SK-N-SH (cell line): ENCODE measurements at regions not wholly inside any gene's neighbourhood (a gene's known extent, or its start where the extent isn't known, plus 50 kb on each side); places are given as distances from the start of the nearest gene placed in this dataset.
A peak's percentile ranks its signal among the peaks of the same experiment; 100 is the strongest.

Source experiments
- CTCF ChIA-PET: fragments of 300-600, 350-600 bp; formaldehyde crosslinking; extraction: SDS; loops from one replicate; lab custom pipeline; 2021; lab: Yijun Ruan, JAX
- POLR2A ChIA-PET: fragments of 350-600 bp; sonication (Branson Sonifier 250); formaldehyde crosslinking; extraction: SDS; loops from one replicate; lab custom pipeline; 2020; ENCODE audit warnings: antibody characterized with exemption, inconsistent platforms; lab: Yijun Ruan, JAX
- DNase-seq: peaks from one replicate; pipeline ENCODE4 v3.0.0; 2012
- H2AFZ ChIP-seq: fragments of 200-600 bp; sonication (generic); 2 replicates; pipeline ENCODE4 v1.8.1; 2016; ENCODE audit warnings: antibody characterized with exemption, mild to moderate bottlenecking, low read depth
- H3F3A ChIP-seq: fragments of 200-600 bp; sonication (generic); replicated peaks from 2 replicates; pipeline ENCODE3; 2016; ENCODE audit warnings: antibody characterized with exemption, mild to moderate bottlenecking; ENCODE audit not compliant: insufficient read depth
- H3K27ac ChIP-seq, 2 experiments: fragments of 200-500 bp in 1 of 2; fragments of 200-600 bp in 1 of 2; sonication (Bioruptor generic) in 1 of 2; sonication (generic), shearing (Covaris generic) in 1 of 2; 2 replicates each; pipeline versions ENCODE4 v1.5.1 to v1.6.1; 2014 to 2016; ENCODE audit warnings: low read depth in 2 of 2, inconsistent platforms in 1 of 2, low read length in 1 of 2, mild to moderate bottlenecking in 1 of 2, mixed read lengths in 1 of 2
- H3K27me3 ChIP-seq: fragments of 200-600 bp; sonication (generic), shearing (Covaris generic); 2 replicates; pipeline ENCODE4 v1.6.1; 2016; ENCODE audit warnings: mixed run types; ENCODE audit not compliant: insufficient read depth
- H3K36me3 ChIP-seq, 2 experiments: fragments of 200-500 bp in 1 of 2; fragments of 200-600 bp in 1 of 2; sonication (Bioruptor generic) in 1 of 2; sonication (generic) in 1 of 2; replicated peaks in 1 of 2; 2 replicates each; pipeline versions ENCODE3 to v1.5.1; 2014 to 2016; ENCODE audit warnings: low read length in 1 of 2, mild to moderate bottlenecking in 1 of 2; ENCODE audit not compliant: insufficient read depth in 2 of 2, control insufficient read depth in 1 of 2
- H3K4me1 ChIP-seq, 2 experiments: fragments of 200-500 bp in 1 of 2; fragments of 200-600 bp in 1 of 2; sonication (Bioruptor generic) in 1 of 2; sonication (generic), shearing (Covaris generic) in 1 of 2; 2 replicates each; pipeline versions ENCODE4 v1.5.1 to v1.6.1; 2014 to 2016; ENCODE audit warnings: low read depth in 1 of 2, low read length in 1 of 2, mixed run types in 1 of 2; ENCODE audit not compliant: insufficient read depth in 2 of 2, control insufficient read depth in 1 of 2
- H3K4me2 ChIP-seq: fragments of 200-600 bp; sonication (generic), shearing (Covaris generic); 2 replicates; pipeline ENCODE4 v1.6.1; 2017; ENCODE audit warnings: mixed run types
- H3K4me3 ChIP-seq, 2 experiments: fragments of 200-500 bp in 1 of 2; fragments of 200-600 bp in 1 of 2; sonication (Bioruptor generic) in 1 of 2; sonication (generic), shearing (Covaris generic) in 1 of 2; 2 replicates each; pipeline versions ENCODE4 v1.5.1 to v1.8.1; 2014 to 2016; ENCODE audit warnings: low read depth in 2 of 2, inconsistent platforms in 1 of 2, low read length in 1 of 2, mild to moderate bottlenecking in 1 of 2, mixed read lengths in 1 of 2, moderate library complexity in 1 of 2
- H3K79me2 ChIP-seq: fragments of 200-600 bp; sonication (generic); 2 replicates; pipeline ENCODE4 v1.8.1; 2017; ENCODE audit warnings: mild to moderate bottlenecking; ENCODE audit not compliant: insufficient read depth
- H3K9ac ChIP-seq: fragments of 200-600 bp; sonication (generic); 2 replicates; pipeline ENCODE4 v1.6.1; 2017; ENCODE audit warnings: mixed run types
- H3K9me2 ChIP-seq: fragments of 200-600 bp; sonication (generic); 2 replicates; pipeline ENCODE4 v1.6.1; 2017; ENCODE audit warnings: mixed run types
- H3K9me3 ChIP-seq: fragments of 200-600 bp; sonication (generic); 2 replicates; pipeline ENCODE4 v1.6.1; 2017; ENCODE audit warnings: mixed run types, mild to moderate bottlenecking, moderate library complexity
- H4K20me1 ChIP-seq: fragments of 200-600 bp; sonication (generic); 2 replicates; pipeline ENCODE4 v1.6.1; 2017; ENCODE audit warnings: mild to moderate bottlenecking, mixed run types; ENCODE audit not compliant: insufficient read depth
- CHD2 ChIP-seq: fragments of 150-350 bp; IDR thresholded peaks from 2 replicates; pipeline ENCODE4 v1.6.1; 2018; ENCODE audit warnings: low read length; ENCODE audit not compliant: partially characterized antibody
- ELF1 ChIP-seq: IDR thresholded peaks from 2 replicates; pipeline ENCODE4 v1.4.0; 2012
- FOSL2 ChIP-seq: IDR thresholded peaks from 2 replicates; pipeline ENCODE4 v1.4.0; 2012; ENCODE audit warnings: low read depth, mild to moderate bottlenecking, moderate library complexity, borderline replicate concordance
- FOXJ3 ChIP-seq: sonication (generic); formaldehyde crosslinking; IDR thresholded peaks from 2 replicates; pipeline ENCODE4 v1.5.1; 2020; ENCODE audit warnings: mild to moderate bottlenecking, missing genetic modification reagents
- FOXM1 ChIP-seq: IDR thresholded peaks from 2 replicates; pipeline ENCODE4 v1.4.0; 2012; ENCODE audit warnings: low read depth, mild to moderate bottlenecking
- GABPA ChIP-seq: IDR thresholded peaks from 2 replicates; pipeline ENCODE4 v1.4.0; 2012; ENCODE audit warnings: low read depth, mild to moderate bottlenecking
- GATA2 ChIP-seq: sonication (generic); formaldehyde crosslinking; IDR thresholded peaks from 2 replicates; pipeline ENCODE4 v1.5.0; 2020; ENCODE audit warnings: mild to moderate bottlenecking, missing genetic modification reagents
- MEF2A ChIP-seq: IDR thresholded peaks from 2 replicates; pipeline ENCODE4 v1.4.0; 2012; ENCODE audit warnings: low read depth, borderline replicate concordance
- MXI1 ChIP-seq: IDR thresholded peaks from 2 replicates; pipeline ENCODE4 v1.6.1; 2012; ENCODE audit warnings: mild to moderate bottlenecking, low read depth, low read length, improper control_type of control experiment
- NRF1 ChIP-seq: IDR thresholded peaks from 2 replicates; pipeline ENCODE4 v1.6.1; 2012; ENCODE audit warnings: low read depth, mild to moderate bottlenecking, low read length
- POLR2AphosphoS5 ChIP-seq: IDR thresholded peaks from 2 replicates; pipeline ENCODE4 v1.6.1; 2012; ENCODE audit warnings: low read depth, low read length
- RAD21 ChIP-seq: IDR thresholded peaks from 2 replicates; pipeline ENCODE4 v1.6.1; 2012; ENCODE audit warnings: mild to moderate bottlenecking, low read length
- RCOR1 ChIP-seq: fragments of 150-350 bp; IDR thresholded peaks from 2 replicates; pipeline ENCODE4 v1.6.1; 2017; ENCODE audit warnings: antibody characterized with exemption, low read length
- RXRA ChIP-seq: IDR thresholded peaks from 2 replicates; pipeline ENCODE4 v1.4.0; 2012; ENCODE audit warnings: low read depth, mild to moderate bottlenecking, borderline replicate concordance
- SIN3A ChIP-seq: IDR thresholded peaks from 2 replicates; pipeline ENCODE4 v1.6.1; 2012; ENCODE audit warnings: low read depth, mild to moderate bottlenecking, low read length, moderate library complexity, borderline replicate concordance
- SMC3 ChIP-seq: IDR thresholded peaks from 2 replicates; pipeline ENCODE4 v1.6.1; 2012; ENCODE audit warnings: low read depth, low read length, improper control_type of control experiment
- TAF1 ChIP-seq: IDR thresholded peaks from 2 replicates; pipeline ENCODE4 v1.6.1; 2012; ENCODE audit warnings: low read depth, mild to moderate bottlenecking, low read length, moderate library complexity, borderline replicate concordance
- TEAD4 ChIP-seq: IDR thresholded peaks from 2 replicates; pipeline ENCODE4 v1.4.0; 2012; ENCODE audit warnings: mild to moderate bottlenecking, borderline replicate concordance; ENCODE audit not compliant: insufficient read depth
- YY1 ChIP-seq: IDR thresholded peaks from 2 replicates; pipeline ENCODE4 v1.4.0; 2012; ENCODE audit warnings: low read depth, mild to moderate bottlenecking
- WGBS: methylation state at CpG from one replicate; pipeline ENCODE4 v1.1.6; 2017; ENCODE audit warnings: low lambda C conversion rate; 5-methylcytosine and 5-hydroxymethylcytosine counted together
- TF ChIP-seq, protein P1 (sequence below): IDR thresholded peaks from 2 replicates; pipeline ENCODE4 v1.4.0; 2012; ENCODE audit warnings: low read depth
- TF ChIP-seq, protein P2 (sequence below): fragments of 150-350 bp; IDR thresholded peaks from 2 replicates; pipeline ENCODE4 v1.6.1; 2016; ENCODE audit warnings: mild to moderate bottlenecking, low read depth, low read length
- TF ChIP-seq, protein P3 (sequence below): fragments of 200-600 bp; sonication (generic); IDR thresholded peaks from 2 replicates; pipeline ENCODE4 v1.6.1; 2017; ENCODE audit warnings: antibody characterized with exemption, mild to moderate bottlenecking, moderate library complexity
- TF ChIP-seq, protein P4 (sequence below): IDR thresholded peaks from 2 replicates; pipeline ENCODE4 v1.6.1; 2012; ENCODE audit warnings: mild to moderate bottlenecking, low read depth, low read length, moderate library complexity
- TF ChIP-seq, protein P5 (sequence below): IDR thresholded peaks from 2 replicates; pipeline ENCODE4 v1.4.0; 2012; ENCODE audit warnings: low read depth, borderline replicate concordance
- TF ChIP-seq, protein P6 (sequence below): fragments of 150-350 bp; IDR thresholded peaks from 2 replicates; pipeline ENCODE4 v1.6.1; 2017; ENCODE audit warnings: antibody characterized with exemption, low read length, low read depth, borderline replicate concordance

DNA sequence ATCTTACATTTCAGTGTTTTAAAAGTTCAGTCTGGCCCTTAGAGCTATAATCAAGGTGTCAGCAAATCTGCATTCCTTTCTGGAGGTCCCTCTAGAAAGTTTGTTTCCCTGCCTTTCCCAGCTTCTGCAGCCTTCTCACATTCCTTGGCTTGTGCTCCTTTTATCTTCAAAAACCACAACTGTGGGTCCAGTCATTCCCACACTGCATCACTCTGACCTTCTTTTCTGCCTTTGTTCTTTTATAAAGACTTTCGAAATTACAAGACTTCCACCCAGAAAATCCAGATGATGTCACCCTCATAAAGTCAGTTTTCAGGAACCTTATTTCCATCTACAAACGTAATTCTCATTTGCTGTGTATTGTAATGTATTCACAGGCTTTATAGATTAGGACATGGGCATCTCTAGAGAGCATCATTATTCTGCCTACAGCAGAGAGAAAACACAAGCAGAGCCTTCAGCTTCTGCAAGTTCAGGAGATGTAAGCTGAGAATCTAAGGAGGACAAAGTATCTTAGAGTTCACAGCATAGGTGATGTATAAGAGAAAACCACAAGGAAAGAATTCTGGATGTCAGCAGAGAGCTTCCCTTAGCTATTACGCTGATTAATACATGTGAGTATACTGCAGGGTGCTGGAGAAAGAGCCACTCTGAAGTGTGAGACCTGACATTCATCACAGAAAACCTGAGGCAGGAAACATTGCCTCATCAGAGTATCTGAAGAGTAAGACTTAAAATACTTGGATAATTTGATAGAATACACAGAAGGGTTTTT is 1100.2 kb downstream of the CBLN2 start:
- no peak for DNase-seq
- WGBS, result 40% methylated on average over 3 of the region's 3 CpGs
- Histone ChIP-seq H3K27ac (peak overlapping the region in 1 of 2 experiments; percentile 72; a peak in 2 of 4 replicates), H2AFZ (peak overlapping the region; percentile 33; the same call in 1 of the 2 replicates), H3K4me3 (no peak overlapping the region), H3K9ac (peak overlapping the region; percentile 13; the same call in 1 of the 2 replicates), H3K9me3 (no peaks in the 10 kb centered on the region), H3K9me2 (no peaks in the 10 kb centered on the region), H3F3A (peaks cover 18% of the 10 kb centered on the region), H3K79me2 (no peaks in the 10 kb centered on the region), H3K27me3 (no peaks in the 10 kb centered on the region), H4K20me1 (no peaks in the 10 kb centered on the region), H3K36me3 (no peaks in the 10 kb centered on the region), H3K4me2 (peak overlapping the region; percentile 34; the same call in 1 of the 2 replicates), H3K4me1 (peaks cover 3 to 13% of the 10 kb centered on the region in 2 experiments)
- POLR2A ChIA-PET, result no interaction called here
- CTCF ChIA-PET, result interaction anchor here (1.1 kb wide), 1 partner anchor 14 kb away, joined by 3 read pairs; no protein-coding TSS in a partner anchor
- TF ChIP-seq FOSL2 (peak; percentile 7; the same call in 1 of the 2 replicates), TAF1 (no peak), ELF1 (no peak), CHD2 (no peak), NRF1 (no peak), MEF2A (no peak), GATA2 (CRISPR knock-in tag) (no peak), MXI1 (no peak), RXRA (no peak), RAD21 (no peak), FOXM1 (no peak), TEAD4 (0 out of 2 replicates have a peak, but pooled peaks have one; percentile 15), YY1 (no peak), SIN3A (no peak), RCOR1 (no peak), SMC3 (no peak), POLR2AphosphoS5 (no peak), GABPA (no peak), FOXJ3 (CRISPR knock-in tag) (no peak)
- TF ChIP-seq, protein P1, sequence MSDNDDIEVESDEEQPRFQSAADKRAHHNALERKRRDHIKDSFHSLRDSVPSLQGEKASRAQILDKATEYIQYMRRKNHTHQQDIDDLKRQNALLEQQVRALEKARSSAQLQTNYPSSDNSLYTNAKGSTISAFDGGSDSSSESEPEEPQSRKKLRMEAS, result no peak
- TF ChIP-seq, protein P2, sequence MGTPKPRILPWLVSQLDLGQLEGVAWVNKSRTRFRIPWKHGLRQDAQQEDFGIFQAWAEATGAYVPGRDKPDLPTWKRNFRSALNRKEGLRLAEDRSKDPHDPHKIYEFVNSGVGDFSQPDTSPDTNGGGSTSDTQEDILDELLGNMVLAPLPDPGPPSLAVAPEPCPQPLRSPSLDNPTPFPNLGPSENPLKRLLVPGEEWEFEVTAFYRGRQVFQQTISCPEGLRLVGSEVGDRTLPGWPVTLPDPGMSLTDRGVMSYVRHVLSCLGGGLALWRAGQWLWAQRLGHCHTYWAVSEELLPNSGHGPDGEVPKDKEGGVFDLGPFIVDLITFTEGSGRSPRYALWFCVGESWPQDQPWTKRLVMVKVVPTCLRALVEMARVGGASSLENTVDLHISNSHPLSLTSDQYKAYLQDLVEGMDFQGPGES, result no peak
- TF ChIP-seq, protein P3, sequence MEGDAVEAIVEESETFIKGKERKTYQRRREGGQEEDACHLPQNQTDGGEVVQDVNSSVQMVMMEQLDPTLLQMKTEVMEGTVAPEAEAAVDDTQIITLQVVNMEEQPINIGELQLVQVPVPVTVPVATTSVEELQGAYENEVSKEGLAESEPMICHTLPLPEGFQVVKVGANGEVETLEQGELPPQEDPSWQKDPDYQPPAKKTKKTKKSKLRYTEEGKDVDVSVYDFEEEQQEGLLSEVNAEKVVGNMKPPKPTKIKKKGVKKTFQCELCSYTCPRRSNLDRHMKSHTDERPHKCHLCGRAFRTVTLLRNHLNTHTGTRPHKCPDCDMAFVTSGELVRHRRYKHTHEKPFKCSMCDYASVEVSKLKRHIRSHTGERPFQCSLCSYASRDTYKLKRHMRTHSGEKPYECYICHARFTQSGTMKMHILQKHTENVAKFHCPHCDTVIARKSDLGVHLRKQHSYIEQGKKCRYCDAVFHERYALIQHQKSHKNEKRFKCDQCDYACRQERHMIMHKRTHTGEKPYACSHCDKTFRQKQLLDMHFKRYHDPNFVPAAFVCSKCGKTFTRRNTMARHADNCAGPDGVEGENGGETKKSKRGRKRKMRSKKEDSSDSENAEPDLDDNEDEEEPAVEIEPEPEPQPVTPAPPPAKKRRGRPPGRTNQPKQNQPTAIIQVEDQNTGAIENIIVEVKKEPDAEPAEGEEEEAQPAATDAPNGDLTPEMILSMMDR, result no peak
- TF ChIP-seq, protein P4, sequence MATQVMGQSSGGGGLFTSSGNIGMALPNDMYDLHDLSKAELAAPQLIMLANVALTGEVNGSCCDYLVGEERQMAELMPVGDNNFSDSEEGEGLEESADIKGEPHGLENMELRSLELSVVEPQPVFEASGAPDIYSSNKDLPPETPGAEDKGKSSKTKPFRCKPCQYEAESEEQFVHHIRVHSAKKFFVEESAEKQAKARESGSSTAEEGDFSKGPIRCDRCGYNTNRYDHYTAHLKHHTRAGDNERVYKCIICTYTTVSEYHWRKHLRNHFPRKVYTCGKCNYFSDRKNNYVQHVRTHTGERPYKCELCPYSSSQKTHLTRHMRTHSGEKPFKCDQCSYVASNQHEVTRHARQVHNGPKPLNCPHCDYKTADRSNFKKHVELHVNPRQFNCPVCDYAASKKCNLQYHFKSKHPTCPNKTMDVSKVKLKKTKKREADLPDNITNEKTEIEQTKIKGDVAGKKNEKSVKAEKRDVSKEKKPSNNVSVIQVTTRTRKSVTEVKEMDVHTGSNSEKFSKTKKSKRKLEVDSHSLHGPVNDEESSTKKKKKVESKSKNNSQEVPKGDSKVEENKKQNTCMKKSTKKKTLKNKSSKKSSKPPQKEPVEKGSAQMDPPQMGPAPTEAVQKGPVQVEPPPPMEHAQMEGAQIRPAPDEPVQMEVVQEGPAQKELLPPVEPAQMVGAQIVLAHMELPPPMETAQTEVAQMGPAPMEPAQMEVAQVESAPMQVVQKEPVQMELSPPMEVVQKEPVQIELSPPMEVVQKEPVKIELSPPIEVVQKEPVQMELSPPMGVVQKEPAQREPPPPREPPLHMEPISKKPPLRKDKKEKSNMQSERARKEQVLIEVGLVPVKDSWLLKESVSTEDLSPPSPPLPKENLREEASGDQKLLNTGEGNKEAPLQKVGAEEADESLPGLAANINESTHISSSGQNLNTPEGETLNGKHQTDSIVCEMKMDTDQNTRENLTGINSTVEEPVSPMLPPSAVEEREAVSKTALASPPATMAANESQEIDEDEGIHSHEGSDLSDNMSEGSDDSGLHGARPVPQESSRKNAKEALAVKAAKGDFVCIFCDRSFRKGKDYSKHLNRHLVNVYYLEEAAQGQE, result no peak
- TF ChIP-seq, protein P5, sequence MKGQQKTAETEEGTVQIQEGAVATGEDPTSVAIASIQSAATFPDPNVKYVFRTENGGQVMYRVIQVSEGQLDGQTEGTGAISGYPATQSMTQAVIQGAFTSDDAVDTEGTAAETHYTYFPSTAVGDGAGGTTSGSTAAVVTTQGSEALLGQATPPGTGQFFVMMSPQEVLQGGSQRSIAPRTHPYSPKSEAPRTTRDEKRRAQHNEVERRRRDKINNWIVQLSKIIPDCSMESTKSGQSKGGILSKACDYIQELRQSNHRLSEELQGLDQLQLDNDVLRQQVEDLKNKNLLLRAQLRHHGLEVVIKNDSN, result no peak
- TF ChIP-seq, protein P6, sequence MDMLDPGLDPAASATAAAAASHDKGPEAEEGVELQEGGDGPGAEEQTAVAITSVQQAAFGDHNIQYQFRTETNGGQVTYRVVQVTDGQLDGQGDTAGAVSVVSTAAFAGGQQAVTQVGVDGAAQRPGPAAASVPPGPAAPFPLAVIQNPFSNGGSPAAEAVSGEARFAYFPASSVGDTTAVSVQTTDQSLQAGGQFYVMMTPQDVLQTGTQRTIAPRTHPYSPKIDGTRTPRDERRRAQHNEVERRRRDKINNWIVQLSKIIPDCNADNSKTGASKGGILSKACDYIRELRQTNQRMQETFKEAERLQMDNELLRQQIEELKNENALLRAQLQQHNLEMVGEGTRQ, result no peak
